ENCODE measurements at regions not wholly inside any gene's neighbourhood (a gene's known extent, or its start where the extent isn't known, plus 50 kb on each side); places are given as distances from the start of the nearest gene placed in this dataset.
"Not testable (repeated sequence)": the region's sequence is repeated elsewhere in the genome, so short reads cannot be mapped to it uniquely, and the experiment has no call there.

DNA sequence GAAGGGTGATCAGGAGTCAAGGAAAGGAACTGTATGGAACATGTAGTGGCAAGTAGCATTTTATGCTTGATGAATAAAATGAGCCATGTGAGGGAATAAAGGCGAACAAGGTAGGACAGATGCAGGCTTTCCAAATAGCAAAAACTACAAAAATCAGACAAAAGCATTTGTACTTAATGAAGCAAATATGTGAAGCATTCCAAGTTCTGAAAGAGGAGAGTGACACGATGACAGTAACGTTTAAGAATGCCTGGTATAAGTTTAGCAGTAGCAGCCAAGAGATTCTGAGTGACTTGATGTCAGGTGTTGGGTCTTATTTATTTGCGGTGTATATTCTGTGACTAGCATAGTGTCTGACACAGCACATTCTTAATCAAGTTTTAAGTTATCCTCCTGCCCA is 408.2 kb upstream of the RASGRP1 start:
- no peak for DNase-seq (ENCODE audit: low read depth)

DNA sequence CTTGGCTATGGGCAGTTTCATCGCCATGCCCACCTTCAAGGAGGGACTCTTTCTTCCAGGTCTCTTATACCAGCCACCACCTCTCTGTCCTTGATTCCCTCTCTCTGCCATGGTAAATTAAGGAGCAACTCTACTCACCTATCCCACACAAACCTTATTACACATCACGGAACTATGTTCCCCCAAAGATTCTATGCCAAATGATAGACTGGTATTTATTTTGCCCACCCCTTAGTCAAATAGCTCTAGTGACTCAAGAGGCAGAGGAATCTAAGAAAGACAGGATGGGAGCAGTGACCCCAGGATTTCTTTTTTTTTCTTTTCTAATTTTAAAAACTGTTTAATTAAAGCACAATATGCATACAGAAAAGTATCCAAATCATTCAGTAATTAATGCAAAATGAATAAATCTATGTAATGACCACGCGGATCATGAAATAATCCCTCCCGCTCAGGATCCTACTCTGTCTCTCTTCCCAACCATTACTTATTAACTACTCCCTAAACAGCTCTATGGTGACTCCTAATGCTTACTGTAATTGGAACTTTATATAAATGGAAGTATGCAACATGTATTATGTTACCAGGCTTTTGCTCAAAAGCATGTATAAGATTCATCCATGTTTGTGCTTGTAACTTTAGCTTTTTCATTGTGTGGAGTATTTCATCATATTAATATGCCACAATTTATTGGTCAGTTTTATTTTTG is 410.8 kb upstream of the RASGRP1 start:
- no peak for DNase-seq (ENCODE audit: low read depth)

DNA sequence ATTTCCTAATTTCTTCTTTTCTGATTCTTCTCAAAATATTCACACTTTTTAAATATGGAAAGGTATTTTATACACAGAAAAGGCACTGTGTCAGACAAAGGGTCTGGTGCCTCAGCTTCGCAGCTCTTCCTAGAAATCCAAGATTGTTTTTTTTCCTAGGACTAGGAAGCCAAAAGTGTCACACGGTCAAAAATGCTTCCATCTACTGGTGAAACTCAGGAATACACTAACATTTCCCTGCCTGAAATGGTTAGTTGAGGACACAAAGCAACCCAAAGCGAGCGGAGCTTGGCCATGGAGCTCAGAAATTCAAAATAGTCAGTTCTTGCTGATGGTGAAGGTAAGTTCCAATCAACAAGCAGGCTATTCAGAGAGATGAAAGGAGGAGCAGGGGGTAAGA is 426.5 kb upstream of the RASGRP1 start:
- DNase-seq (ENCODE audit: low read depth), result no peak

DNA sequence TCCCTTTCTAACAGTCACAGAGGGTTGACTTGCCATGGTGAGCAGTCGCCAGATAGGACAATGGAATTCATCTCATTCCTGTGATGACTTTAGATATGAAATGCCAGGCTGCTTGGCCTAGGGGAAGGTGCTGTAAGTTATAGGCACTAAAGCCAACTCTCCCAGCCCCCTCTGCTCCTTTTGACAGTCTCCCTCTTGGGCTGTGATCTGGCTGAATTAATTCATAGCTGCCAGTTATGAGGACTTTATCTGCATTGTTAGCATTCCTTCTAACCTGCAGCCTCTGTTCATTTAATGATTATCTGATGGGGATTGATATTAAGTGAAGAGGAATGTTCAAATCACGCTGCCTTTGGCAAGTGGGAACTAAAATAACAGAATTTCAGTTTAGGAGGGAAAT is 427.1 kb upstream of the RASGRP1 start:
- DNase-seq (ENCODE audit: low read depth), result no peak

DNA sequence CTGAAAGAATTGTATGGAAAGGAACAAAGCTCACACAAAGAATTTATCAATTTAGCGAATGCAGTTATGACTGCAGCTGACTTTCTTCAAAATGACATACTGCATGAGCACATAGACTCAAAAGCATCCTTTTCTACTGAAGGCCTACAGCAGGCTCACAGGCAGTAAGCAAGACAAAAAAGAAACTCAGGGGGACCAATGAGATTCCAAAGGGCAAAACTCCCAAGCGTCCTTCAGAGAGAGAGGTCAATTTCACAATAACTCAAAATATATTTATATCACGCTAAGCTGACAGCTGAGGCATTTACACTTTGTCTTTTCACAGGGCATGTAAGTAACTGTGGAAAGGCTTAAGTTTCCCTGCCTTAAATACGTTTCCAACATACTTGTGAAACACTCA is 427.9 kb upstream of the RASGRP1 start:
- DNase-seq (ENCODE audit: low read depth), result no peak

DNA sequence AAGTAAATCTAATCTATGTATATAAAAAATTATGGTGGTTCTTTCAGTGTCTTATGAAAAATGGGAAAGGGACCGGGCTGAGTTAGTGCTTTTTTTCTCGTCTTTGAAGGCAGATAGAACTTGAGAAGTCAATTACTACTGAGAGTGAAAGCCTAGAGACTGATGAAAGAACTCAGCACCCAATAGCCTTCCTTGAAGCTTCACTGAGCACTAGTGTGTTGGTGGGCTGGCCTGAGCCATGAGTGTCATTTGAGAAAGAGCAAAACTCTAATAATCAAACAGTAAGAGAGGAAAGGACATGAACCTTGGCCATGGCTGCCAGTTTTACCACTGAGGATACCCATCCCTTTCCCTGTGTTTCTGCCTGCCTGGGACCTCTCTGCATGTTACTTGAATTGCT is 428.3 kb upstream of the RASGRP1 start:
- no peak for DNase-seq (ENCODE audit: low read depth)

DNA sequence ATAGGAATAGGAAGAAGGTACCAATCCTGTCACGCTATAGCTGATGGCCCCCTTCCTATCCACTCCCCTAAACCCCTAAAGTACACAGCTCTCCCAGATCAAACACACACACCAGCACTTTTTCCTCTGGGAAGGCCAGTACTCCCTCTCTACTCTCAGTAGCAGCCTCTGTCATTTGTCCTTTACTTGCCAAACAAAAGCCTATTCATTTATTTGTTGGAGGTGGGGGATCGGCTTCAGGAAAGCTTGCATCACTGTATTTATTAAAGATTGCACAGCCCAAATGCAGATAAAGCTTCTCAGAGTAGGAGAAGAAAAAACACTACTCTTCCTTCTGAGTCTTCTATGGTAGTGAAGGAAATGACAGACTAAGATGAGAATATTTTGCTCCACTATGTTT is 429.7 kb upstream of the RASGRP1 start:
- DNase-seq (ENCODE audit: low read depth), result no peak

DNA sequence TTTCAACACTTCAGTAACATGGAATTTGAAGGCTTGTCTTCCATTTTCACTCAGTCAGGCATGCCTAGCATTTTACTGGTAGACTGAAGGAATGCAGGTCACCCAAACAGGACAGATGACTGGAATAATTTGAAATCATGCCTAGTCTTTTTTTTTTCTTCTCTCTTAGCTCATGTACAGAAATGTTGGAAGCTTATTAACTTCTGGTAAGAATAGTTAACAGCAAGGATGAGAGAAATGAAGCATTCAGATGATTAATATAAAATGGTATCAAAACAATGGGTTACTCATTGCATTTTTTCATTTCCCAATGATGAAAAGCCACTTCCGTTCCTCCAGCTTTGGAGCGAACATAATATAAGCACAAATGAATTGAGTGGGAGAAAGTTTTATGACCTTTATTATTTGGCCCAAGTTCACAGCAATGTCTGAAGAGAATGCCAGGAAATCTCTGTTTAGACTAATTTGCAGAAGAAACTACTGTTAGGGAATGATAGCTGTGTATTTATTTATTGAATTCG is 431.6 kb upstream of the RASGRP1 start:
- no peak for DNase-seq (ENCODE audit: low read depth)

DNA sequence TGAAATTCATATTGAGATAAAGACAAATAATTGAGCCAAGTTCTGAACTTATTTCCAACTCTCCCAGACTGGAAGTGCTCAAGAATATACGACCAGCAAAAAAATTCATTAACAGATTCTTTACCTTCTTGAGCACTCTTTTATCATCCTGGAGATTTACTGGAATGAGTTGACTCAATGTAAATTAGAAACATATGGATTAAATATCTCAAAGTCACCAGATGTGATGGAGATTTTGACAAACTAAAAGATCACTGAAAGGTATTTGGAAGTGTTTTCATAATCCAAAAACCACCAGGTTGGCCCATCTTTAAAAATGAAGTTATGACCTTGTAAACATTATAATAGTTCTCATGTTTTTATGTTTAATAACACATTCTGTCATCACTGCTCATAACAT is 433.2 kb upstream of the RASGRP1 start:
- DNase-seq (ENCODE audit: low read depth), result no peak

DNA sequence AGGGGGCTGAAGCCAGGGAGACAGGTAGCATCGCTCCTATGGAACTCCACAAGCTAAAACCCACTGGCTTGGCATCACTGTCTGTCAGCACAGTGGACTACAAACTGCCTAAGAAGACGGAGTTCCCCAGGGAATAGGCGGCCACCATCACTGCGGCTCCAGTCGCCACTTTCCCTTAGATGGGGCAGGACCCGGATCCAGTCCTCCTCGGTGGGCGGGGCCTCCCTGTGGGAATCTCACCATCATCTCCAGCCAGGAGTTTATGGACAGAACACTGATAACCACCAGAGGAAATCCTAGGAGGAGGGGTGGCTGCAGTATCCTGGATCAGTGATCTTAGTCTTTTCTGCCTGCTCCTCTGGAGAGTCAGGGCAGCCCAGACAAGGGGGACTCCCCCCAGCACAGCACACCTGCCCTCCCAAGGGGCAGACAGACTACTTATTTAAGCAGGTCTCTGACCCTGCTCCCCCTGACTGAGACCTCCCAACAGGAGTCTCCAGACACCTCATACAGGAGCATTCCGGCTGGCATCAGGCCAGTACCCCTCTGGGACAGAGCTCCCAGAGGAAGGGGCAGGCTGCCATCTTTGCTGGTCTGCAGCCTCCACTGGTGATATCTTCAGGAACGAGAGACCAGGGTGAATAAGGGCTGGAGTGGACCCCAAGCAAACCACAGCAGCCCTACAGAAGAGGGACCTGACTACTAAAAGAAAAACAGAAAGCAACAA is 435.6 kb upstream of the RASGRP1 start:
- no peak for DNase-seq (ENCODE audit: low read depth)

DNA sequence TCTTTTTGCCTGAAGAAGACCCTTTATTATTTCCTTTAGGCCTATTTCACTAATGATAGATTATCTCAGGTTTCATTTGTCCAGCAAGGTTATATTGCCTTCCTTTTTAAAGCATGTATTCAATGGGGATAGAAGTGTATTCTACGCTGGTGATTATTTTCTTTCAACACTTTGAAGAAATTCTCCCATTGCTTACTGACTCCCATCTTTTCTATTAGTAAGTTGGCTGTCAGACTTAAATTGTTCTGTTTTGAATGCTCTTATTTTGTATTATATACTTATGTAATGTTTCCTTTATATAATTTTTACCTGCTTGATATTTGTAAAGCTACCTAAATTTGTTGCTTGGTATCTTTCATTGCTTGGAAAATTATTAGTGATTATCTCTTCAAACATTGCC is 445.1 kb upstream of the RASGRP1 start:
- DNase-seq (ENCODE audit: low read depth), result no peak

DNA sequence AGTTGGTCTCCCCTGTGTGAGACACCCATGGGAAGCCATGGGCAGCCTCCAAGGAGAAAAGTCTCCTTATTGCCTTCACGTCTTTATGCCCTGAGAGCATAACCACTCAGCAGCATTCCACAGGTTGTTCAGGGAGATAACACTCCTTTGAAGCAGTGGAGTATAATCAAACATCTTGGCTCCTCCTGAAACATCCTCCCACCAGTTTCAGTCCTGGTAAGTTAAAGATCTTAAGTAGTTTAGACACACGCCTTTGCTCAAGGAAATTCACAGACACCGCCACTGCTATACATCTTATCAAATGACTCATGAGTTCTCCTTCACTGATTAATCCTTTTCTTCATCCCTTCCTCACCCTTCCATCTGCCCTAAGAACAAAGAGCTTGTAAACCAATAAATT is 446.5 kb upstream of the RASGRP1 start:
- DNase-seq (ENCODE audit: low read depth), result not testable (repeated sequence)

DNA sequence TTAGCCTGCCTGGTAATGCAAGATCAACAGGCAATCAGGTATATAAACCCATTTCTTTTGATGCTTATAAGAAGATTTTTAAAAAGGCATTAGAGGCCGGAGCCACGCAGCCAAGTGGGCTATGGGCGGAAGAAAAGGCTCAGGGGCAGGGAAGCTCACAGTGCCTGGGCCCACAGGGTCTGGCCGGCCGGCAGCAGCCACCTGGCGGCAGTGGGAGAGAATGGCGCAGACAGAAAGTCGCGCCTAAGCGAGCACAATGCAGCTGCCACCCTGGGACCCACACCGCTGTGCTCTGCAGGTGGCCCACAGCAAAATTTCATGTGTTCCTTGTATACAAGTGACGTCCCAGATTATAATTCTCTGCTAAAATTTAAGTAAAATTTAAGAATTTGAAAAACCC is 448.6 kb upstream of the RASGRP1 start:
- DNase-seq (ENCODE audit: low read depth), result no peak

DNA sequence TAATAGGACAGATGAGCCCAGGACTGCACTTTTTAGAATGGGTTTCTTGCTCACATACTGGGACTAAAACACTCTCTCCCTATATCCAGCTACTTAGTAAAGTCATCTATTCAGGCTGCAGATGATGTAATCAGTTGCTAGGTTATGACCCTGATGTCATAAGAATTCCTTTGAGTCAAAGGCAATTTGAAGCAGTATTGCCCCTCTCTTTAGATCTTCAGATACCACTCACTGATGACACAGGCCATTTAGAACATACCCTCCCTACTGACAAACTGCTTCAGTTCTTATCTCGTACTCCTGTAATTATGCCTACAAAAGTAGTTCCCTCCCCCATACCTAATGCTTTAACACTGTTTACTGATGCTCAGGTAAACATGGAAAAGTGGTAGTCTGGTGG is 450.1 kb upstream of the RASGRP1 start:
- no peak for DNase-seq (ENCODE audit: low read depth)

DNA sequence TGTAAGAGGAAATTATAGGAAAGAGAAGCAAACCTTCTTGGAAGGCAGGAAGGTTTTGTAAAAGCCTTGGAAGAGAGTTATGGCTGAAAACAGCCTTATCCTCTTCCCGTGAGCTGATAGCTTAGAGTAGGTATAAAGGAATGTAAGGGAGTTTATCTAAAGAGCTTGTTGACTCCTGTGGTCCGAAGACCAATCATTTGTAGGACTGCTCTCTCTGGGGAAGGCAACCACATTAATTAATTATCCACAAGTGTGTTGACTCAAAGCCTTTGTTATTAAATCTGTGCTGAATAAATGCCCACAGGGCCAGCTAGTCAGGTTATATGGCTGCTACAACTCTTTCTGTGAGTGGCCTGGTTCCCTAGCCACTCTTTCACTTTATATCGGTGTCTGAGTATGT is 452.1 kb upstream of the RASGRP1 start:
- no peak for DNase-seq (ENCODE audit: low read depth)

DNA sequence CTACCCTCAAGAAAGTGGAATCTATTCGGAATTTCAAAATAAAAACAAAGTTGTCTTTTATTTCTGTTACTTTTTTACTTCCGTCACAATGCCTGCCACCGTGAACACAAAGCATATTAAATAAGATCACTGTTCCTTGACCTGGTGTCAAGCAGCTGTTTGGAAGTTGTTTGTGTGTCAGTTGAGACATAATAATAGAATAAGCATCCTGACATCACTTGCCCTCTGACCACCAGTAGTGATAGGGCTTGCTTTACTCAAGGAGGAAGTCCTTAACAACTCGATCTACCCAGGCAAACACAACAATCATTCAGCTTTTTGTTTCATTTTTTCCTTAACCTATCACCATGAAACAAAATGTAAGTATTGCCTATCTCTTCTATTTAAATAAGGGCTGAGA is 454.4 kb upstream of the RASGRP1 start:
- no peak for DNase-seq (ENCODE audit: low read depth)

DNA sequence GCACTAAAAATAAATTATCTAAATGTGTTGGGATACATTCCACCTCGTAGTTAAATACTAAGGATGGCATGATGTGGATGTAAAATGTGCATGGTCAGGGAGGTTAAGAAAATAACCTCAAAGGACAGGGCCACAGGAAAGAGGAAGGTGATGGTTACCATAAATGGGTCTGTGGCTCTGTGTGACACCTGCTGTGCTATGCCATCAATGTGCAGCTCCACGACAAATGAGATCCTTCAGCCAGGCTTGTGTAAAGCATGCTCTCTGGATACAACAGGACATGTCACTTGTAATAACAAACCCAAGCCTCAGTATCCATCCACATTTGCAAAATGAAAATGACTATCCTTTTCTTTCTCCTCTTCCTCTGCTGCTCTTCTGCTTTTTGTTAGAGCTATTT is 456.7 kb upstream of the RASGRP1 start:
- no peak for DNase-seq (ENCODE audit: low read depth)

DNA sequence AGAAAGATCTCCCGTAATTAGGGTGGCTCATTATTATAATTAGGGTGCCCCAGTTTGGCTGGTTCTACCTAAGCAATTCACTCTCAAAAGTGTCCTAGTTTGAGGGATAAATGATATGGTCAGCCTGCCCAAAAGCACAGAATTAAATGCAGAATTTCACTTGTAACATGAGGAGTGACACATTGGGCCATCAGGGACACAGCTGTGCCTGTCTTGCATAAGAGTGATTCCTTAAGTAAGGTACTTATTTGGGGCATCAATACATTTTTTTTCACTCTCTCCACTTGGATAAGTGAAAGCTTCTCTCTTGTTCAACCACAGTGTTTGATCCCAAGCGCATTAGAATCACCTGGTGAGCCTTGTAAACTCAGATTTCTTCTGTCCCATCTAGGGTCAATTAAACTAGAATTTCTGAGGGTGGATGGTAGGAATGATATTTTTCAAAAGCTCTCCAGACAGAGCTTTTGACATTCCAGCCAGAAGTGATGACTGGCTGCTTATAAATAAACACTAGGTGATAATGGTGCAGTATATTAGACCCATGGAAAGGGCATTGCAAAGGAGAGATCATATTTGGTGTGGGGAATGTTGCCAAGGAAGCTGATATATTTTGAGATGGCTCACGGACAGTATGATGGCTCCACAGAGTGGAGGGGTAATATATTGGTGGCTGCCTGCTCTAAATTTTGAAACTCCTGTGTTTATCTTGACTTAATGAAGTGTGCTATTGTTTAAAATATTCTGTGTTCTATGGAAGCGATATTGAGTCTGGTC is 458.1 kb upstream of the RASGRP1 start:
- no peak for DNase-seq (ENCODE audit: low read depth)

DNA sequence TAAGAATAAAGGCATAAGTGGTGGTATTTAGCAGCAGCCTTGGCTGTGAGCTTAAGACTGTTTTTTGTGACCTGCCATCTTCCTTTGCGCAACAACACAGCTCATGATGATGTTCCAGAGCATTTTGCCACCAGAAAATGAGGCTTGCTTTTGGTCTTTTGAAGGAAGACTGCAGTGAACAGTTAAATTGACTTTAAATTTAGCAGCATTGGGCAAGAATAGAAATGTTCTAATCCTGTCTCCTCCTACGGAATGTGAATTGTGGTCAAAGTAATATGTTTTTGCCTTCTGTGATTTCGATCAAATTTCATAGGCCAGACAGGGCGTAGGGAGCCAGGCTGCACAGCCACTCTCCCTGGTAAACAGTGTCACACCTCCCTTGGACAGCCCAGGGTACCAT is 460.7 kb upstream of the RASGRP1 start:
- no peak for DNase-seq (ENCODE audit: low read depth)

DNA sequence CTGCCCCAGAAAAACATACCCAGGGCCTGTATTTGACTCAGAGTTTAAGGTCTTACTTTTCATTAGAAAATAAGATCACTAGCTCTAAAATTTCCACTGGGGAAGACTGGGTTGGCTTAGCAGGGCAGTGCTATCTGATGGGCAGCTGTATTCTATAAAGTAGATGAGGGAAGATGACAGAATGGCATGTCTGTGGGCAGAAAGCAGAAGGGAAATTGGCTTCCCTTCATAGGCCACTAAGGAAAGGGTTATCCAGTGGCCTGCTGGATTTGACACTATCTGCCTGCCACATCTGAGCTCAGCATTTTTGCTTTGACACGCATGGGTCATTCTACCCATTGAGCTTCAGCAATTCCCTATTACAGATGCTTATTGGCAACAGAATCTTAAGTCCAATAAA is 461.3 kb upstream of the RASGRP1 start:
- no peak for DNase-seq (ENCODE audit: low read depth)

DNA sequence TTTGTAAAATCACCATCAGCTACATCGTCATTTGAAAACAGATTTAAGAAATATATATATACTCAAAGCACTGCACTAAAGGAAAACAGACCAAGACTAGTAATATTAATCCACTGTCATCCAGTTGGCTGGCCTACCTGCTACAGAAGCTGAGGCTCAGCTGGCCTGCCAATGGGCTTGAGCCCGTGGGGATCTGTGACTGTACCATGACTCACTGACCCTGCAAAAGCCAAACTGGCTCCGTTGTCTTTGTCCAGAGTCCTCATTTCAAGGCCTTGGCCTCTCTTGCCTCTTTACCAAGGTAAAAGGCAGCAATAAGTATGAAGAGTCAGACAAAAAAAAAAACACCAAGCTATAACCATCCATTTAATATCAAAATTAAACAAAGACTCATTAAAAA is 463.5 kb upstream of the RASGRP1 start:
- no peak for DNase-seq (ENCODE audit: low read depth)

DNA sequence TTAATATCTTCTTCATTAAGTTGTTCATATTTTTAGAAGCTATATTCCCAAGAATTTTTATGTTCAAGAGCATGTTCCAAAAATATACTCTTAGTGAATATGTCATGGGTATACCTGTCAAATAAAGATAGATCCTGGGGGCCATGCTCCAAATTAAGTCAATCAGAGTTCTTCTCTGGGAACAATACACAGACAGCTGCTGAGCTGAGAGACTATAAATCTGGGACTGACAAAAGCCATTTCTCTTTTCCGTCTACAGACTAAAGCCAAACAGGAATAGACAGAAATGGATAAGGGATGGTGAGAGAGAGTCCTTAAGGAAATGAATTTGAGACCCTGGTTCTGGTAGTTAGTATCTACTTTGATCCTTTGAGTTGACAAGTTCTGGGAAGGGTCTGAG is 465.1 kb upstream of the RASGRP1 start:
- no peak for DNase-seq (ENCODE audit: low read depth)
